ENCODE measurements at regions not wholly inside any gene's neighbourhood (a gene's known extent, or its start where the extent isn't known, plus 50 kb on each side); places are given as distances from the start of the nearest gene placed in this dataset.

DNA sequence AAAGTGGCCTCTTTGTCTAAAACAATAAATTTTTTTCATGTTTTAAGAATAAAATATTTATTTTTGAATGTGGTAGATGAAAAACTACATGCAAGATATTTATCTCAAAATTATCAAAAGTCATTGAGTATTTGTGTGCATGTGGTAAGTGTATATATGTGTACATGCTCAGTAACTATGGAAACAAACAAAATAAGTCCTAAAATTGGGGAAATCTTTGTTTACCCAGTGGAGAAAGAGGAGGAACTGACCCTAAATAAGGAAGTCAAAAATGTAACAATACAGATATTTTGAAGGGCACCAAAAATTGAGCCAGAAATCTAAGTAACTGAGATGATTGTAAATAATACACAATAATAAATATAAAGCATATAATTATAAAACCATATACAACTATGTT is 639.2 kb downstream of the MAFB start:
- no peak overlapping the region for H3K27ac ChIP-seq
- no peak for DNase-seq
- H3K36me3 ChIP-seq, result no peaks in the 10 kb centered on the region
- no peak for TF ChIP-seq EP300 (IDR thresholded peaks at IDR 0.05)
- TF ChIP-seq, protein P1, sequence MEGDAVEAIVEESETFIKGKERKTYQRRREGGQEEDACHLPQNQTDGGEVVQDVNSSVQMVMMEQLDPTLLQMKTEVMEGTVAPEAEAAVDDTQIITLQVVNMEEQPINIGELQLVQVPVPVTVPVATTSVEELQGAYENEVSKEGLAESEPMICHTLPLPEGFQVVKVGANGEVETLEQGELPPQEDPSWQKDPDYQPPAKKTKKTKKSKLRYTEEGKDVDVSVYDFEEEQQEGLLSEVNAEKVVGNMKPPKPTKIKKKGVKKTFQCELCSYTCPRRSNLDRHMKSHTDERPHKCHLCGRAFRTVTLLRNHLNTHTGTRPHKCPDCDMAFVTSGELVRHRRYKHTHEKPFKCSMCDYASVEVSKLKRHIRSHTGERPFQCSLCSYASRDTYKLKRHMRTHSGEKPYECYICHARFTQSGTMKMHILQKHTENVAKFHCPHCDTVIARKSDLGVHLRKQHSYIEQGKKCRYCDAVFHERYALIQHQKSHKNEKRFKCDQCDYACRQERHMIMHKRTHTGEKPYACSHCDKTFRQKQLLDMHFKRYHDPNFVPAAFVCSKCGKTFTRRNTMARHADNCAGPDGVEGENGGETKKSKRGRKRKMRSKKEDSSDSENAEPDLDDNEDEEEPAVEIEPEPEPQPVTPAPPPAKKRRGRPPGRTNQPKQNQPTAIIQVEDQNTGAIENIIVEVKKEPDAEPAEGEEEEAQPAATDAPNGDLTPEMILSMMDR (IDR thresholded peaks at IDR 0.05), result no peak
- TF ChIP-seq POLR2AphosphoS5 (IDR thresholded peaks at IDR 0.05), result no peak
- no peak for TF ChIP-seq POLR2A (IDR thresholded peaks at IDR 0.05)
- intact Hi-C loops (cut with DNase I), result no loop called here
- no peaks in the 10 kb centered on the region for H3K27me3 ChIP-seq
- no peak overlapping the region for H3K4me3 ChIP-seq
- no peaks in the 10 kb centered on the region for H3K9me3 ChIP-seq
- H3K4me1 ChIP-seq, result no peaks in the 10 kb centered on the region

DNA sequence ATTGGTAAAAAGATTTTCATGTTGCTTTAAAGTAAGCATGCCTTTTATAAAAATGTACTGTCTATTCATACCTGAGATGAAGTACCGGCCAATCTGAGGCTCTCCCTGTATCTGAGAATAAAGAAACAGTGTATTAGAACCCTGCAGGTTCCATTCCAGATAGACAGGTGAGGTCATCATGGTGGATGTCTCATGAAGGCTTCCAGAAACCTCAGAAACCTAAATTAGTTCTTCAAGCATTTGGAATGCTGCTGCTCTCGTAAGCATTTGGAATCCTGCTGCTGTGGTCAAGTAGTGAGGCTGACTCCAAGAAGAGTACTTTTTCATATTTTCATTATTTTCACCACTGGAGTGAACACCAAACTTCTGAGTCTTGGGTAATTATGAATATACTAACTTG is 642.3 kb downstream of the MAFB start:
- Histone ChIP-seq H3K36me3 (no peaks in the 10 kb centered on the region), H3K4me3 (no peak overlapping the region), H3K27ac (no peak overlapping the region), H3K27me3 (no peaks in the 10 kb centered on the region), H3K4me1 (no peaks in the 10 kb centered on the region), H3K9me3 (no peaks in the 10 kb centered on the region)
- no peak for TF ChIP-seq POLR2A (IDR thresholded peaks at IDR 0.05)
- TF ChIP-seq EP300 (IDR thresholded peaks at IDR 0.05), result no peak
- no peak for TF ChIP-seq POLR2AphosphoS5 (IDR thresholded peaks at IDR 0.05)
- TF ChIP-seq, protein P1 (IDR thresholded peaks at IDR 0.05), result no peak
- intact Hi-C loops (cut with DNase I), result no loop called here
- no peak for DNase-seq
- 90 to 91% methylated on average over 2 of the region's 2 CpGs for WGBS, 2 donors

DNA sequence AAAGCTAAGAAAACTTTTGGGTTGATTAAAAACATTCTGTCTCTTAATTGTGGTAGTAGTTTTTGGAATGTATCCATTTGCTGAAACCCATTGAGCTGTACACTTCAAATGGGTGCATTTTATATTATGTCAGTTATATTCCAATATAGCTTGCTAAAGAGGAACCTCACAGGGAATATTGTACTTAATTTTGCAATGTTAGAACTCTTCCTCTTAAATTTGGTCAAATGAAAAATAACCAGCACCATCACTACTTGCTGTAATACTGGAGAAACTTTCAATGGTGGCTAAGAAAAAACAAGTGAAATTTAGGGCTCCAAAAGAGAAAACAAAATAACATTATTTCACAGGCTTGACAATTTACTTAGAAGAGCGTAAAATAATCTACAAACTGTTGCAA is 651.5 kb downstream of the MAFB start:
- no peak for DNase-seq

DNA sequence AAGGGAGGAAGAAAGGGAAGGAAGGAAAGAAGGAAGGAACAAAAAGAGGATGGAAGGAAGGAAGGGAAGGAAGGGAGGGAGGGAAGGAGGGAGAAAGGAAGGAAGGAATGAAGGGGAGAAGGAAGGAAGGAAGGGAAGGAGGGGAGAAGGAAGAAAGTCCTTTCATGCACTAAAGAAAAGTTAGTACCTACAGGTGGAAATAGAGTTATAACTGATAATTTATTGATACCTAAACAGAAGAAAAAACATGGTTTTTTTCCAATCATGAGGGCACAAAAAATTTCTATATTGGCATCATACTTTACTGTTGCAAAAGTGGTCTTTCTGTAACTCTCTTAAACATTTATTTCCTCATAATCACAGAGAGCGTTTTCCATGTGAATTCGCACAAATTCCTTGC is 659.4 kb downstream of the MAFB start:
- no peak for TF ChIP-seq POLR2AphosphoS5 (IDR thresholded peaks at IDR 0.05)
- TF ChIP-seq, protein P1 (IDR thresholded peaks at IDR 0.05), result no peak
- TF ChIP-seq EP300 (IDR thresholded peaks at IDR 0.05), result no peak
- no peak for TF ChIP-seq POLR2A (IDR thresholded peaks at IDR 0.05)
- Histone ChIP-seq H3K36me3 (no peaks in the 10 kb centered on the region), H3K9me3 (no peaks in the 10 kb centered on the region), H3K4me1 (no peaks in the 10 kb centered on the region), H3K27me3 (no peaks in the 10 kb centered on the region), H3K27ac (no peak overlapping the region), H3K4me3 (no peak overlapping the region)
- intact Hi-C loops (cut with DNase I), result no loop called here
- no peak for DNase-seq
- 88 to 89% methylated on average over 2 of the region's 2 CpGs for WGBS, 2 donors

More for the DNA sequence above, 651.5 kb downstream of the MAFB start:
- no peaks in the 10 kb centered on the region for H3K27me3 ChIP-seq
- TF ChIP-seq, protein P1 (IDR thresholded peaks at IDR 0.05), result no peak
- no peak for TF ChIP-seq POLR2AphosphoS5 (IDR thresholded peaks at IDR 0.05)
- no peak overlapping the region for H3K4me3 ChIP-seq
- H3K27ac ChIP-seq, result no peak overlapping the region
- H3K36me3 ChIP-seq, result no peaks in the 10 kb centered on the region
- H3K4me1 ChIP-seq, result no peaks in the 10 kb centered on the region
- 52 to 84% methylated on average over 1 of the region's 1 CpG for WGBS, 2 donors
- intact Hi-C loops (cut with DNase I), result no loop called here
- H3K9me3 ChIP-seq, result no peaks in the 10 kb centered on the region

DNA sequence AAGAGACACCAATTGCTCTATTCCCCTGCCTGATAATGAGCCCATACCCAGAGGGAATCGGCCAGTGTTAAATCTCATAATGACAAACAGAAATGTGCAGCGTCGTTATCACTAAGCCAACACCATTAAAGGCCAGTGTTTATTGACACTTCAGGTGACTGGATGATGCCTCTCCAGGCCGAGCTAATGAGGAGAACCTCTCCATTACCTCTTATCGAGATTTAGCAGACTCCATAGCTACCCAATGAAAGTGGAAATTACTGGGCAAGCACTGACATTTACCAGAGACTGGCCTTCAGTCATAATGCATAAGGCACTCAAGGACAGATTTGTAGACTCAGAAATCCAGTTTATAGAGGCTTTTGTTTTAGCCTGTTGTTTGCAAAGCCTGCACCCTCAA is 669.5 kb downstream of the MAFB start:
- intact Hi-C loops (cut with DNase I), result no loop called here
- DNase-seq, result no peak
- Histone ChIP-seq H3K36me3 (no peaks in the 10 kb centered on the region), H3K9me3 (no peaks in the 10 kb centered on the region), H3K27ac (no peak overlapping the region), H3K27me3 (no peaks in the 10 kb centered on the region), H3K4me3 (no peak overlapping the region), H3K4me1 (no peaks in the 10 kb centered on the region)
- WGBS, 2 donors, result 23 to 48% methylated on average over 5 of the region's 5 CpGs
- no peak for TF ChIP-seq EP300 (IDR thresholded peaks at IDR 0.05)
- no peak for TF ChIP-seq POLR2A (IDR thresholded peaks at IDR 0.05)
- no peak for TF ChIP-seq POLR2AphosphoS5 (IDR thresholded peaks at IDR 0.05)
- TF ChIP-seq, protein P1 (IDR thresholded peaks at IDR 0.05), result no peak

Measured in sigmoid colon (tissue), 6 donors.